GM21786 (cell line): ENCODE measurements at regions not wholly inside any gene's neighbourhood (a gene's known extent, or its start where the extent isn't known, plus 50 kb on each side); places are given as distances from the start of the nearest gene placed in this dataset.
A peak's percentile ranks its signal among the peaks of the same experiment; 100 is the strongest.
"Not testable (repeated sequence)": the region's sequence is repeated elsewhere in the genome, so short reads cannot be mapped to it uniquely, and the experiment has no call there.

ENCODE experiments used
- ATAC-seq: cut with Tn5 transposase; IDR thresholded peaks from one replicate; pipeline ENCODE4 v1.9.1; 2021; ENCODE audit not compliant: unreplicated experiment

GRCh38 chr2:87196720-87197388, 175.2 kb upstream of the PLGLB1 start:
- ATAC-seq, result not testable (repeated sequence)

DNA sequence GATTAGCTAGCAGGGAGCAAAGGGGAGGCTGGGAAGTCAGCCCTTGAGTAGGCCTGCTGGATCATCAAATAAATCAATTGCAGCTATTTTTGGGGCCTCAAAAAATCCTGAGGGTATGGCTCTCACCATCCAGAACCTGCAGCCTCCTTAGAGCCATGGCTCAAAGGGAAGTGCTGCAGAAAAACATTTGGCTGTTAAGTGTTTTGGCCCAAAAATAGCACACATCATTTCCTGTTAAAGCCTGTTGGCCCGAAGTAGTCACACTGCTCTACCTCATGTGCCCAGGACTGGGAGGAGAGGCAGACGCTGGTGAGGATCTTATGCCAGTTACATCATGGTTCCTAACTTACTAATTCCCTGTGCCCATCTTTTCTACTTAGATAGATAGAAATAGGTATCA, 176.8 kb upstream of the PLGLB1 start:
- not testable (repeated sequence) for ATAC-seq

- not testable (repeated sequence) for ATAC-seq
Measured at GRCh38 chr2:87199228-87199627, 177.6 kb upstream of the PLGLB1 start.

- not testable (repeated sequence) for ATAC-seq
Measured at GRCh38 chr2:87204569-87205147, 183.0 kb upstream of the PLGLB1 start.

DNA sequence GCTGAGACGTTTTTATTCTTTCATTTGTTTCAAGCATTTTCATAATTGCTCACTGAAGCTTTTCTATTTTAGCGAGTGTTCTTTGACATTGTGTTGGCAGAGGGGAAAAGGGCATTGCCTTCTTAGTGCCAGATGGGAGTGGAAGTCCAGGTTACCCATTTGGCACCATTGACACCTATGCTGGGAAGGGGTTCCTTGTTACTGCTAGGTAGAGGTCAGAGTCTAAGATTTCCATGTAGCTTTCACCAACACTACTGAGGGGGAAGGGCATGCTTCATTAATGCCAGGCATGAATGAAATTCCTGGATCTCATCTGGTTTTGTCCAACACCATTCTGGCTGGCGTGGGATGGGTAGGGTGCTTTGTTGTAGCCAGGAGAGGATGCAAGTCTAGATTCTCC, 191.3 kb upstream of the PLGLB1 start:
- not testable (repeated sequence) for ATAC-seq

DNA sequence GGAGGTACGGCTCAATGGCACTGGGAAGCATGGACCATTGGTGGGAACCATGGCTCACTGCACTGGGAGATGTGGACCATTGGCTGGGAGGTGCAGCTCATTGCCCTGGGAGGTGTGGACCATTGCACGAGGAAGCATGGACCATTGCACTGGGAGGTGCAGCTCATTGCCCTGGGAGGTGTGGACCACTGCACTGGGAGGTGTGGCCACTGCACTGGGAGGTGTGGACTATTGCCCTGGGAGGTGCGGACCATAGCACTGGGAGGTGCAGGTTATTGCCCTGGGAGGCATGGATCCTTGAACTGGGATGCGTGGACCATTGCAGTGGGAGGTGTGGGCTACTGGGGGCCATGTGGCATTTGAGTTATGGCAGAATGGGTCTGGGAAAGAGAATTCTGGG, 195.4 kb upstream of the PLGLB1 start:
- ATAC-seq, result not testable (repeated sequence)

GRCh38 chr2:87217741-87218410, 196.2 kb upstream of the PLGLB1 start:
- ATAC-seq, result not testable (repeated sequence)

- not testable (repeated sequence) for ATAC-seq
Measured at GRCh38 chr2:87220651-87221050, 199.0 kb upstream of the PLGLB1 start.

DNA sequence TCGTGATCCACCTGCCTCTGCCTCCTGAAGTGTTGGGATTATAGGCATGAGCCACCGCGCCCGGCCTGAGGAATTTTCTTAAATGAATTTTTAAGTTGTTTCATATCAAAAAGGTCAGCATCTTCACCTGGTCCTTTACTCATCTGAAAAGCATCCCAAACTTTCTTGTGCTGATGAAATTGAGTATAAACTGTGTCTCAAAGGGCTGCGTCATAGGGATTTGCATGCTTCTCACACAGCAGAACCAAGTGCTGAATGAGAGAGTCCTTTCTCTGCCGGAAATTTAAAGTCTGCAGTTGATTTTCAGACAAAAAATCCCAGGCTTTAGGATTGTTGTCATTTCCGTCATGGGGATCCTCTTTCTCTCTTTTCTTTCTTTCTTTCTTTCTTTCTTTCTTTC, 200.5 kb upstream of the PLGLB1 start:
- not testable (repeated sequence) for ATAC-seq

GRCh38 chr2:87223873-87224272, 202.2 kb upstream of the PLGLB1 start:
- ATAC-seq, result not testable (repeated sequence)

DNA sequence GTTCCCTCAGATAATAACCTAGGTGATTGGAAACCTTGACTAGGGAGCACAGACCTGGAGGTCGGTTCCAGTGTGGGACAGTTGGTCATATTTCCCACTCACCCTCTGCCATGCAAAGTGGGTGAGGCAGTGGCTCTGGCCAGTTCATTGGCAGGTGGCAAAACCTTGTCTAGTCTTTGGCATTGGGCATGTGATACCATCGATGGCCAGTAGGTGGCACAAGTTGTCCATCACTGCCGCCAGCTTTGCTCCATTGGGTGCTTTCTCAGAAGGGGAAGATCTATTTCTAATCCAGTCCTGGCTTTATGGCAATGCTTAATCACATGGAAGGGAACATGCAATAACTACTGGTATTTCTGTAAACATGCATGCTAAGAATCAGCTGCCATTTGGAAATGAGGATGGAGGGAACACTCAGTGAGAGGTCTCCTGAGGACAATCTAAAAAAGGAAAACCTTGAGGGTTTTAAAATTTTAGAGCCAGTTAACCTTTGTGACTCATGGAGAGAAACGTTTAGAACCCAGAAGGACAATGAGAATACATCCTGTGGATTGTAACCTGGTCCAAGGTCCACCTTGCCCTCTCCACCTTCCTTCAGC, 207.5 kb upstream of the PLGLB1 start:
- peak; percentile 76 for ATAC-seq

DNA sequence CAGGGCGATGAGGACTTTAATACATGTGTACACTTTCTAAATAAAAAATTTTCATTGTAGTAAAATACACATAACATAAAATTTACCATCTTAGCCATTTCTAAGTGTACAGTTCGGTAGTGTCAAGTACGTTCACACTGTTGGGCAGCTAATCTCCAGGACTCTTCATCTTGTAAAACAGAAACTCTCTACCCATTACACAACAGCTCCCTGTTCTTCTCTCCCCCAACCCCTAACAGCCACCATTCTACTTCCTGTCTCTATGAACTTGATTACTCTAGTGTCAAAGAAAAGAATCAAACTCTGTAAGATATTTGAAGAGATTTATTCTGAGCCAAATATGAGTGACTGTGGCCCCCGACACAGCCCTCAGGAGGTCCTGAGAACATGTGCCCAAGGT, 208.3 kb upstream of the PLGLB1 start:
- ATAC-seq, result not testable (repeated sequence)

DNA sequence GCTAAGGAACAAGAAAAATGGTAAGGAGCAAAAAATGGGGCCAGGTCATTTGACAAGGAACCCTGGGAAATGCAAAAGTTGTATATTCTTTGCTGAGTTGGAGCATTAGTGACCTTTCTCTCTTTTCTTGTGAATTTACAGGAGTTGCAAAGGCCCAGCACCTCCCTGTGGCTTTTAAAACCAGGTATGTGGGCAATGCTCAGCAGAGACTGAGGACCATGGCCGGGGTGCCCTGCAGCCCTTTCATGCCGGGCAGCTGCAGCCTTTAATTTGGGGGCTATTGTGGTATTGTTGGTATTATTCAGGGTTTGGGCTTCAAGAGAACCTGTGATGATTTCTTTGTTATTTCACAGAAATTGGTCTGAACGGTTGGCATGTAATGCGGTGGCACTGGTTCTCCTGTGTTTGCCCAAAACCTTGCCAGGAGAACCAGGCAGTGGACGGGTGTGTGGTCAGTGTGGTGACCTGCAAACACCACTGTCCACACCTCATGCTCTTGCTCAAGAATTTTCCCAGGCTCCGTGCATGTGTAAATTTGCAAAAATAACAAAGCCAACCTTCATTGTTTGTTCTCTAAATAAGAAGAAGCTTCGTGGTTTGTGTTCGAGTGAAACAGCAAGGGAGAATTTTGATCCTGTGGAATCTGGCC, 213.8 kb upstream of the PLGLB1 start:
- ATAC-seq, result not testable (repeated sequence)

- ATAC-seq, result not testable (repeated sequence)
Measured at GRCh38 chr2:87237570-87238336, 216.1 kb upstream of the PLGLB1 start.

- not testable (repeated sequence) for ATAC-seq
Measured at GRCh38 chr2:87239558-87240215, 218.0 kb upstream of the PLGLB1 start.

- not testable (repeated sequence) for ATAC-seq
Measured at GRCh38 chr2:87246066-87246717, 224.5 kb upstream of the PLGLB1 start.

DNA sequence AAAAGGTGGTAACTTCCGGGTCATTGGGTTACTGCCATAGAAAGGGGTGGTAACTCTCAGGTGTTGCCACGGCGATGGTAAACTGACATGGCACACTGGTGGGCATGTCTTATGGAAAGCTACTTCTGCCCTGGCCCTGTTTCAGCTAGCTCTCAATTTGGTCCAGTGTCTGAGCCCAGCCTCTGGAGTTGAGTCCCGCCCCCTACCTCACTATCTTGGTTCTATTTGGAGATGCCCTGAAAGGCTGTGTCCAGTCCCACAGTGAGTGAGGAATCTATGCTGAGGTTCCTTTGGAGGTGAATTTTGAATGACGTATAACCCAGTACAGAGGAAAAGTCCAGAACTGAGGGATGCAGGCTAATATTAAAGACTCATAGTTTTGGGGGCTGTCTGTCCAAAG, 230.4 kb upstream of the PLGLB1 start:
- not testable (repeated sequence) for ATAC-seq

DNA sequence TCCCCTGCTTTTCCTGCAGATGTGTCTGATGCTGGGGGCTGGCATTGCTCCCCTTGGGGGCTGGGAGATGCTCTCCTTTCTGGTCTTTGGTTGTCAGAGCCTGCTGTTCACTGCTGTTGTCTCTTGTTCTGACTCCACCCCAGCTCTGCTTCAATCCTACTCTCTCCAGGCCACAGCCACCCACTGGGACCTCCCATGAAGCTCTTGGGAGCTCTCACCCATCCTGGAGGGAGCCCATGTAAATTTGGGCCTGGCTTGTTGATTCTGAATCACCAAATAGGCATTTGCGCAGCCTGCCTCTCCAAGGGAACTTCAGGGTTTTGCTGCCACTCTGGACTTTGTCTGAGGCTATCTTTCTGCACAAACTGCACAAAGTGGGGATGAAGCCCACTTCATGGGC, 232.9 kb upstream of the PLGLB1 start:
- not testable (repeated sequence) for ATAC-seq

- not testable (repeated sequence) for ATAC-seq
Measured at GRCh38 chr2:87255410-87255809, 233.8 kb upstream of the PLGLB1 start.
